Loucy (cell line): ENCODE measurements at regions not wholly inside any gene's neighbourhood (a gene's known extent, or its start where the extent isn't known, plus 50 kb on each side); places are given as distances from the start of the nearest gene placed in this dataset.

Experiments used
- EZH2phosphoT487 ChIP-seq: fragments of 200-600 bp; IDR thresholded peaks from 2 replicates; pipeline ENCODE4 v1.6.1; 2018; ENCODE audit warnings: antibody characterized with exemption, mild to moderate bottlenecking, moderate library complexity, borderline replicate concordance
- TF ChIP-seq, protein P1 (sequence below): fragments of 200-600 bp; sonication (generic); conservative IDR thresholded peaks from 2 replicates; pipeline ENCODE4 v1.5.1; 2014; ENCODE audit warnings: mild to moderate bottlenecking, antibody characterized with exemption, low read length

GRCh38 chr6:18672852-18673251 is 285.7 kb downstream of the RNF144B start:
- TF ChIP-seq, protein P1, sequence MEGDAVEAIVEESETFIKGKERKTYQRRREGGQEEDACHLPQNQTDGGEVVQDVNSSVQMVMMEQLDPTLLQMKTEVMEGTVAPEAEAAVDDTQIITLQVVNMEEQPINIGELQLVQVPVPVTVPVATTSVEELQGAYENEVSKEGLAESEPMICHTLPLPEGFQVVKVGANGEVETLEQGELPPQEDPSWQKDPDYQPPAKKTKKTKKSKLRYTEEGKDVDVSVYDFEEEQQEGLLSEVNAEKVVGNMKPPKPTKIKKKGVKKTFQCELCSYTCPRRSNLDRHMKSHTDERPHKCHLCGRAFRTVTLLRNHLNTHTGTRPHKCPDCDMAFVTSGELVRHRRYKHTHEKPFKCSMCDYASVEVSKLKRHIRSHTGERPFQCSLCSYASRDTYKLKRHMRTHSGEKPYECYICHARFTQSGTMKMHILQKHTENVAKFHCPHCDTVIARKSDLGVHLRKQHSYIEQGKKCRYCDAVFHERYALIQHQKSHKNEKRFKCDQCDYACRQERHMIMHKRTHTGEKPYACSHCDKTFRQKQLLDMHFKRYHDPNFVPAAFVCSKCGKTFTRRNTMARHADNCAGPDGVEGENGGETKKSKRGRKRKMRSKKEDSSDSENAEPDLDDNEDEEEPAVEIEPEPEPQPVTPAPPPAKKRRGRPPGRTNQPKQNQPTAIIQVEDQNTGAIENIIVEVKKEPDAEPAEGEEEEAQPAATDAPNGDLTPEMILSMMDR: no peak
- TF ChIP-seq EZH2phosphoT487: no peak
